ENCODE measurements at regions not wholly inside any gene's neighbourhood (a gene's known extent, or its start where the extent isn't known, plus 50 kb on each side); places are given as distances from the start of the nearest gene placed in this dataset.

DNA sequence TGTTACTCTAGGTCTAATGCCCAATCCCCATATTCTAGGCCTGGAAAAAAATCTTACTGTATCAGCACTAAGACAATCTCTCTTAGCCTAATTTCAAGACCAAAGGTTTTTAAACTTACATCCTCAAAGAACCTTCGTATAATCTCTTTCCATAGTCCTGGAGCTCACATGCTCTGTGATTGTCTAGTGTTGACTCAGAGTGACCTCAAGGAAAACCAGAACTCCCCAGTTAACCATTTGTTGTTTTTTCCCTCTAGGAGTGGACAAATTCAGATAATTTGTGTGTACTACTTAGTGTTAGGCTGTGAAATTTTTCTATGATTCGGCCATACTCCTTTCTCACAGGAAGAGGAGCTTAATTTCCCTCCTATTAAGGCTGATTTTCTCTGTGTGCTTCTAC is 536.1 kb downstream of the SLC4A3 start:
- no peak for ATAC-seq (ENCODE audit: poor library complexity)
- TF ChIP-seq, protein P1, sequence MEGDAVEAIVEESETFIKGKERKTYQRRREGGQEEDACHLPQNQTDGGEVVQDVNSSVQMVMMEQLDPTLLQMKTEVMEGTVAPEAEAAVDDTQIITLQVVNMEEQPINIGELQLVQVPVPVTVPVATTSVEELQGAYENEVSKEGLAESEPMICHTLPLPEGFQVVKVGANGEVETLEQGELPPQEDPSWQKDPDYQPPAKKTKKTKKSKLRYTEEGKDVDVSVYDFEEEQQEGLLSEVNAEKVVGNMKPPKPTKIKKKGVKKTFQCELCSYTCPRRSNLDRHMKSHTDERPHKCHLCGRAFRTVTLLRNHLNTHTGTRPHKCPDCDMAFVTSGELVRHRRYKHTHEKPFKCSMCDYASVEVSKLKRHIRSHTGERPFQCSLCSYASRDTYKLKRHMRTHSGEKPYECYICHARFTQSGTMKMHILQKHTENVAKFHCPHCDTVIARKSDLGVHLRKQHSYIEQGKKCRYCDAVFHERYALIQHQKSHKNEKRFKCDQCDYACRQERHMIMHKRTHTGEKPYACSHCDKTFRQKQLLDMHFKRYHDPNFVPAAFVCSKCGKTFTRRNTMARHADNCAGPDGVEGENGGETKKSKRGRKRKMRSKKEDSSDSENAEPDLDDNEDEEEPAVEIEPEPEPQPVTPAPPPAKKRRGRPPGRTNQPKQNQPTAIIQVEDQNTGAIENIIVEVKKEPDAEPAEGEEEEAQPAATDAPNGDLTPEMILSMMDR (IDR thresholded peaks at IDR 0.05), result no peak
- H3K4me1 ChIP-seq (ENCODE audit: insufficient read depth, low read length), result no peaks in the 10 kb centered on the region
- intact Hi-C loops (cut with DNase I, micrococcal nuclease), result no loop called here
- ChIA-PET POLR2A (no interaction called here), CTCF (no interaction called here)
- no peaks in the 10 kb centered on the region for H3K36me3 Mint-ChIP-seq (ENCODE audit: low read depth)
- H3K9me3 Mint-ChIP-seq, result peaks cover 3% of the 10 kb centered on the region
- no peak for DNase-seq
- H3K9me3 ChIP-seq (ENCODE audit: control insufficient read depth in 1 of 2, insufficient read depth in 1 of 2, low read length in 2 of 2), result no peaks in the 10 kb centered on the region
- no peak overlapping the region for H3K27ac ChIP-seq (ENCODE audit: low read depth in 1 of 2, low read length in 2 of 2)
- no peaks in the 10 kb centered on the region for H3K36me3 ChIP-seq (ENCODE audit: insufficient read depth, low read length)
- H3K27me3 ChIP-seq (ENCODE audit: control insufficient read depth in 1 of 2, insufficient read depth in 2 of 2, low read length in 2 of 2), result no peaks in the 10 kb centered on the region
- no peaks in the 10 kb centered on the region for H3K4me1 Mint-ChIP-seq (ENCODE audit: low read depth)
- H3K4me3 Mint-ChIP-seq, result no peak overlapping the region
- H3K4me3 ChIP-seq (ENCODE audit: low read length), result no peak overlapping the region
- H3K27me3 Mint-ChIP-seq, result no peaks in the 10 kb centered on the region
- H3K27ac Mint-ChIP-seq, result no peak overlapping the region

DNA sequence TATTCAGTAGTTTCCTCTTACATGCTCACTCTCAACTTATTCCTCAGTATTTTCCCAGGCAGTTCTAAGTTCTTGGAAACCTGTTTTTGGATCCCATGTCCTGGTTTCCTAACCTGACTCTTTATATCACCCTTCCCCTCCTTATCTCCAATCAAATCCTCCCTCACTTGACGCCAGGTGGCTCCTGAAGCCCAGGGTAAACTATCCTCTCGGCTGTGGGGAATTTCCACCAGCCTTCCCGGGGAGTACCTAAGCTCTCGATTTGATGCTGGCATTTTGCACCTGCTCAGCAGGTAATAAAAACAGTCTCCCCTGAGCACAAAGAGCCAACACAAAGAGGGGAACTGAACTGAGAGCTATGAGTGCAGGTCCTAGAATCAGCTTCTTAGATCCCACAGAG is 538.0 kb downstream of the SLC4A3 start:
- H3K9me3 Mint-ChIP-seq, result peaks cover 3% of the 10 kb centered on the region
- CTCF ChIA-PET, result no interaction called here
- POLR2A ChIA-PET, result no interaction called here
- no peaks in the 10 kb centered on the region for H3K27me3 Mint-ChIP-seq
- ATAC-seq (ENCODE audit: poor library complexity) (no peak), DNase-seq (no peak)
- H3K27ac Mint-ChIP-seq, result no peak overlapping the region
- H3K4me3 Mint-ChIP-seq, result no peak overlapping the region
- TF ChIP-seq, protein P1 (IDR thresholded peaks at IDR 0.05), result no peak
- no peaks in the 10 kb centered on the region for H3K4me1 Mint-ChIP-seq (ENCODE audit: low read depth)
- no peak overlapping the region for H3K4me3 ChIP-seq (ENCODE audit: low read length)
- no peaks in the 10 kb centered on the region for H3K4me1 ChIP-seq (ENCODE audit: insufficient read depth, low read length)
- no peaks in the 10 kb centered on the region for H3K9me3 ChIP-seq (ENCODE audit: control insufficient read depth in 1 of 2, insufficient read depth in 1 of 2, low read length in 2 of 2)
- no peak overlapping the region for H3K27ac ChIP-seq (ENCODE audit: low read depth in 1 of 2, low read length in 2 of 2)
- no peaks in the 10 kb centered on the region for H3K36me3 ChIP-seq (ENCODE audit: insufficient read depth, low read length)
- intact Hi-C loops (cut with DNase I, micrococcal nuclease), result no loop called here
- no peaks in the 10 kb centered on the region for H3K27me3 ChIP-seq (ENCODE audit: control insufficient read depth in 1 of 2, insufficient read depth in 2 of 2, low read length in 2 of 2)
- H3K36me3 Mint-ChIP-seq (ENCODE audit: low read depth), result no peaks in the 10 kb centered on the region

- DNase-seq, result no peak
- no peak for ATAC-seq (ENCODE audit: poor library complexity)
- H3K36me3 Mint-ChIP-seq (ENCODE audit: low read depth), result no peaks in the 10 kb centered on the region
- H3K4me3 Mint-ChIP-seq, result no peak overlapping the region
- H3K4me1 ChIP-seq (ENCODE audit: insufficient read depth, low read length), result no peaks in the 10 kb centered on the region
- H3K4me1 Mint-ChIP-seq (ENCODE audit: low read depth), result no peaks in the 10 kb centered on the region
- H3K27ac Mint-ChIP-seq, result no peak overlapping the region
- no peak overlapping the region for H3K4me3 ChIP-seq (ENCODE audit: low read length)
- H3K9me3 ChIP-seq (ENCODE audit: control insufficient read depth in 1 of 2, insufficient read depth in 1 of 2, low read length in 2 of 2), result no peaks in the 10 kb centered on the region
- intact Hi-C loops (cut with DNase I, micrococcal nuclease), result no loop called here
- TF ChIP-seq, protein P1 (IDR thresholded peaks at IDR 0.05), result no peak
- peaks cover 3% of the 10 kb centered on the region for H3K9me3 Mint-ChIP-seq
- H3K27me3 Mint-ChIP-seq, result no peaks in the 10 kb centered on the region
- H3K36me3 ChIP-seq (ENCODE audit: insufficient read depth, low read length), result no peaks in the 10 kb centered on the region
- H3K27ac ChIP-seq (ENCODE audit: low read depth in 1 of 2, low read length in 2 of 2), result no peak overlapping the region
- ChIA-PET POLR2A (no interaction called here), CTCF (no interaction called here)
- no peaks in the 10 kb centered on the region for H3K27me3 ChIP-seq (ENCODE audit: control insufficient read depth in 1 of 2, insufficient read depth in 2 of 2, low read length in 2 of 2)
These were observed 539.2 kb downstream of the SLC4A3 start for GRCh38 chr2:220166616-220167015.
